Cardiac septum (tissue), 1 donor: ENCODE measurements at regions not wholly inside any gene's neighbourhood (a gene's known extent, or its start where the extent isn't known, plus 50 kb on each side); places are given as distances from the start of the nearest gene placed in this dataset.

Source experiments
- DNase-seq: peaks from one replicate; pipeline ENCODE4 v3.0.0-alpha.2; 2020; ENCODE audit warnings: low spot score
- intact Hi-C: fragments of 100-400 bp; cut with DNase I; formaldehyde crosslinking; loops from one replicate; pipeline ENCODE4 v1.14.0; 2022
- donor health status: DM: no; HTN: no; CAD: no.

- intact Hi-C loops = no loop called here
- no peak for DNase-seq
These were observed 97.8 kb downstream of the ZNF674 start for GRCh38 chrX:46447384-46447783.

DNA sequence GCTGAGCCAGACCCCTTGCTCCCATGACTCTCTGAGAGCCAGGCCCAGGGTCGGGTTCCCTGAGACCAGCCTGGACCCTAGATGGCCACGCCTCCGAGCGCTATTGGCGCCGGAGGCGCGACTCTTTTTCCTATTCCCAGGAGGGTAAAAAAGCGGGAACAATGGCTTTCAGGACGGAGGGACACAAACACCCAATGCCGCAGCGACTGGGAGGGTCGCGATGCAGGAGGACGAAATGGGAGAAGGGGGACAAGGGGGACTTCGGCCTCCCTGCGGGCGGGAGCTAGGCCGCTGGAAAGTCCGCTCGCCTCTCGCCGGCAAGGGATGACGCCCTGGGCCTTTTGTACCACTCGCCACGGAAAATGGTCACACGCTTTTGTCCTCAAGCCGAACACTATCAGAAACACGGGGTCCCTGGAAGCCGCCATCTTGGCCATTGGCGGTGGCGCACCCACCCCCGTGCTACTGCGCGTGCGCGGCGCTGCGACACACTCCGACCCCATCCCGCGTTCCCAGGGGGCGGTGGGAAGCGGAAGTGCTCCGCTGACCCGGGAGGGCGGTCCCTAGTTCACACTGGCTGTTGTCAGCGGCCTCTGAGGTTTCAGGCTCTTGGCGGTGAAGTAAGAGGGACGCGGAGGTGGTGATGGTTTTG, 98.4 kb downstream of the ZNF674 start:
- DNase-seq = peak; percentile 91
- intact Hi-C loops = no loop called here

DNA sequence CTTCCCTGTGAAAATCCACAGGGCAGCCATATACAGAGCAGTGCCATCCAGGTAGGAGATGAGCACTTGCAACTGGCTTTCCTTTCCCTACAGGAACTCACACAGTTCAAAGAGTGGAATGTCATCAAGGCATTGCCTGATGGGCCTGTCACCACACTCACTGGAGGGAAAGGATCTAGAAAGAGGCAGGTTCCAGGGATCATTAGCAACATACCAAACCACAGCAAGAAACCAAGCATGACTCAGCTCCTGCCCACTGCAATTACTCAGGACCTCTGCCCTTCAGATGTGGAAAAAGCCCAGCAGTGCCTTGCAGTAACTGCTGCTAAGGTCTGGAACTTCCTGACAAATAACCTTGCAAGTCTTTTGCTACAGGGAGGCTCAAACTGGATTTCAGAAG, 101.2 kb downstream of the ZNF674 start:
- no peak for DNase-seq
- intact Hi-C loops = no loop called here

GRCh38 chrX:46436744-46437143, 108.5 kb downstream of the ZNF674 start:
- no peak for DNase-seq
- intact Hi-C loops = no loop called here

DNA sequence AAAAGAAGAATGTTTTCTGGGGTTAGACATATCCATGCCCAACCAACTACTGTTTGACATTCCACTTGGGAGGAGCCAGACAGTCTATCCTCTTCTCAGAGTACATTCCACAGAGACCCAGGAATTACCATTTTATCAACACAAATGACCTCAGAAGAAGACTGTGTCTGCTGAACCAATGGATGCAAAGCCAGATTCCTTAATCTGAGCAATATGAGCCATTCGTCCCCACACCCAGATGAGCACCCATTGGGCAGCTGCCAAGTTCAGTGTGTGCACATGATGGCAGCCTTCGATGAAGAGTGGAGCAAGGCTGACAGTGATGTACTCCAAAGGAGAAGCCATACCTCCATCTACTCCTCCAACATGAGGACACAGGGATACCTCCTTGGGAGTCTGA, 111.3 kb downstream of the ZNF674 start:
- no peak for DNase-seq

GRCh38 chrX:46408553-46409407, 136.4 kb downstream of the ZNF674 start:
- DNase-seq = no peak
- intact Hi-C loops = loop anchor here (5.0 to 10.0 kb wide), 2 partner anchors 894 to 1086 kb away; no protein-coding TSS in a partner anchor

More for the DNA sequence above, 111.3 kb downstream of the ZNF674 start:
- intact Hi-C loops = no loop called here

GRCh38 chrX:46407753-46408130, 137.5 kb downstream of the ZNF674 start:
- intact Hi-C loops = loop anchor here (5.0 to 10.0 kb wide), 2 partner anchors 893 to 1085 kb away; no protein-coding TSS in a partner anchor
- no peak for DNase-seq

DNA sequence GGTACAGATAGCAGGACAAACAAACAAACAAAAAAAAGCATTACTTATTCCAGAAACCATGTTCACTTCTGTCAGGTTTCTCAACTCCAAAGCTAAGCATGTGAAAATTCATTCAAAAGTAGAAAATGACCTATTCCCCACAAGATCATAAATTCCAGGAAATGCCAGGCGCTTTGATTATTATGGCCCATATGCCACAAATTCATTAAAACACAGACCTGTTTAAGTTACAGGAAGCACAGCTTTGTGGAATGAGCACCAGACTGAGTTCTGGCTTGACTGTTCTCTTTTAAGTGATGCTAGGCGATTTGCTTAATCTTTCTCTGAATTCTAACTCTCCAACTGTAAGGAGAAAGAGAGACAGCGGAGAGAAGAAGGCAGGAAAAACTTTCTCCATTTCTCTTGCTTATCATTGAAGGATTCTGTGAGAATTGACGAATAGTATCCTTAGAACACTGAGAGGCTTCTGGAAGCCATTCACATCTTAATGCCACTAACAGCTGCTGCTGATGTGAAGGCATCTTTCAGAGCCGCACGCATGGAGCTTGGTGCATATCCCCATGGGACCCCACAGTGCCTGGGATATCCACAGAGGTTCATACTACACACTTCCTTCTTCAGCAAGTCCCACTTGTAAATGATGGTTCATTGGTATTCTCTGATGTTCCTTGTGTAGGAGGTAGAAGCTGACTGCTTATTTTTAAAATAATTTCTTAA, 138.0 kb downstream of the ZNF674 start:
- intact Hi-C loops = loop anchor here (5.0 to 10.0 kb wide), 2 partner anchors 892 to 1085 kb away; no protein-coding TSS in a partner anchor

GRCh38 chrX:46404774-46405173, 140.4 kb downstream of the ZNF674 start:
- intact Hi-C loops = loop anchor here (5.0 to 10.0 kb wide), 2 partner anchors 890 to 1082 kb away; no protein-coding TSS in a partner anchor
- DNase-seq = no peak

More for the DNA sequence above, 138.0 kb downstream of the ZNF674 start:
- no peak for DNase-seq

- intact Hi-C loops = loop anchor here (10.0 kb wide), 1 partner anchor 886 kb away; no protein-coding TSS in a partner anchor
- no peak for DNase-seq
These were observed 144.4 kb downstream of the ZNF674 start for GRCh38 chrX:46400530-46401443.

- DNase-seq = no peak
- intact Hi-C loops = no loop called here
These were observed 146.3 kb downstream of the ZNF674 start for GRCh38 chrX:46398874-46399273.

- no peak for DNase-seq
- intact Hi-C loops = no loop called here
These were observed 147.1 kb downstream of the ZNF674 start for GRCh38 chrX:46398126-46398525.

DNA sequence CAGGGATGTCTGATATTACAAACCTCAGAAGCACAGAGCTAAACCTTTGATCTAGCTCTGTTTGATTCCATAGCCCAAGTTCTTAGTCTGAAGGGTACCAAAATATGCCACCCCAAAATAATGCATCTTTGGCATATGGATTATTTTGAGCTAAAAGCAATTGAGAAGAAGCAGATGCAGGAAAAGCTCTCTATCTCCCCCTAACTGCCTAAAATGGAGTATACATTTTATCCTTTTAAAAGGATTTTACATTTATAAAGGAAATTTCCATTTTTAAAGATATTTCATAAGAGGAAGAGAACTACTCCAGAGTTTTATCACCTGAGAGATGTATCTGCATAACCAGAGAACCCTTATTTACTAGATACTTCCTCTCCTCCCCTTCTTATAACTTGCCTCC, 158.7 kb downstream of the ZNF674 start:
- intact Hi-C loops = no loop called here
- no peak for DNase-seq

GRCh38 chrX:46383006-46383405, 162.2 kb downstream of the ZNF674 start:
- intact Hi-C loops = no loop called here
- no peak for DNase-seq

DNA sequence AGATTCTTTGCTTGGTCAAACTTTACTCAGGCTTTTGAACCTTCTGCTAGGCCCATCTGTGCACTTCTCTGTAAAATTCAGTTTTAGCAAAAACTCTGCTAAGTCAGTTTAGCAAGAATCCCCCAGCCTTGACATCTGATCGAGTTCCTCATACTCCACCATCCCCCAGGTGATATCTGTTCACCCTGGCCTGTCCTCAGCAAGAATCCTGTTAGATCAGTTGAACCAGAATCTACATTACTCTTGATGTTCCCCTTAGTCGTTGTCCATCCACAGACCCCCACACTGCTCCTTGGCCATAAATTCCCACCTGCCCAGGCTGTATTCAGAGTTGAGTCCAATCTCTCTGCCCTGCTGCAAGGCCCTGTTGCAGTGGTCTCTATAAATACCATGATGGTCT, 162.6 kb downstream of the ZNF674 start:
- intact Hi-C loops = no loop called here
- DNase-seq = no peak

- DNase-seq = no peak
- intact Hi-C loops = no loop called here
These were observed 163.6 kb downstream of the ZNF674 start for GRCh38 chrX:46381630-46382029.

GRCh38 chrX:46380148-46380752, 165.0 kb downstream of the ZNF674 start:
- intact Hi-C loops = no loop called here

DNA sequence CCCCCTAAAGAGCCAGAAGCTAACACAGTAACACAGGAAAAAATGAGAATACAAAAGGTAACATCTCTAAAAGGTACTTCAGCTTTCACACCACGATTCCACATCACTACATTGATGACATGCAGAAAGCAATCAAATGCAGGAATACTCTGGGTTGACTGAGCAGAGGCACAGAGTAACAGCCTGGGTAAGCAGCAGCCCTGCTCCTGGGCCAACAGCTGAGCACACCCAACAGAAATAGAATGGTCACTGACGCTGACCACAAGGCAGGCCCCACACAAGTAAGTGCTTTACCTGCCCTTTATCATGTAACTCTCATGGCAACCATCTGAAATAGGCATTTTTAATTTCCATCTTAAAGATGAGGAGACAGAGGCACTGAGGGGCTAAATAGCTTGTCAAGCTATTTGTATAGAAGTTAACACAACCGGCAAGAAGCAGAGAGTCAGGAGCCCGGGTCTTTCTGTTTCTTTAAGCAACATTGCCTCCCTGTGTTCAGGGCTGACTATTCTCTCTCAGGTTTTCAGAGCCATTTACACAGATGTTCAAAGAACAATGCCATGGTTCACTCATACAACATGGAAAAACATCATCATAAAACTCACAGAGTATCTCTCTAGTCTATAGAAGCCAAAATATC, 168.9 kb downstream of the ZNF674 start:
- DNase-seq = no peak
- intact Hi-C loops = loop anchor here (10.0 kb wide), 2 partner anchors 572 to 862 kb away; no protein-coding TSS in a partner anchor

More at GRCh38 chrX:46380148-46380752, 165.0 kb downstream of the ZNF674 start:
- DNase-seq = no peak
